ENCODE measurements at regions not wholly inside any gene's neighbourhood (a gene's known extent, or its start where the extent isn't known, plus 50 kb on each side); places are given as distances from the start of the nearest gene placed in this dataset.

- no peak for DNase-seq (ENCODE audit: low read depth)
- no peak for TF ChIP-seq CTCF (IDR thresholded peaks at IDR 0.05; ENCODE audit: insufficient read depth, low read length, poor library complexity, severe bottlenecking)
- Histone ChIP-seq H3K36me3 (ENCODE audit: control insufficient read depth, insufficient read depth, low read length) (no peaks in the 10 kb centered on the region), H3K4me3 (ENCODE audit: low read depth, low read length) (no peak overlapping the region), H3K27me3 (ENCODE audit: control insufficient read depth, insufficient read depth, low read length) (no peaks in the 10 kb centered on the region)
Observed at GRCh38 chr2:155379494-155379893, 681.0 kb downstream of the KCNJ3 start.

GRCh38 chr2:155377931-155378444 lies 679.5 kb downstream of the KCNJ3 start:
- no peak for TF ChIP-seq CTCF (IDR thresholded peaks at IDR 0.05; ENCODE audit: insufficient read depth, low read length, poor library complexity, severe bottlenecking)
- no peaks in the 10 kb centered on the region for H3K27me3 ChIP-seq (ENCODE audit: control insufficient read depth, insufficient read depth, low read length)
- no peak overlapping the region for H3K4me3 ChIP-seq (ENCODE audit: low read depth, low read length)
- no peak for DNase-seq (ENCODE audit: low read depth)
- H3K36me3 ChIP-seq (ENCODE audit: control insufficient read depth, insufficient read depth, low read length) = no peaks in the 10 kb centered on the region

GRCh38 chr2:155377266-155377680 lies 678.8 kb downstream of the KCNJ3 start:
- H3K36me3 ChIP-seq (ENCODE audit: control insufficient read depth, insufficient read depth, low read length) = no peaks in the 10 kb centered on the region
- no peak overlapping the region for H3K4me3 ChIP-seq (ENCODE audit: low read depth, low read length)
- TF ChIP-seq CTCF (IDR thresholded peaks at IDR 0.05; ENCODE audit: insufficient read depth, low read length, poor library complexity, severe bottlenecking) = peak; percentile 8
- H3K27me3 ChIP-seq (ENCODE audit: control insufficient read depth, insufficient read depth, low read length) = no peaks in the 10 kb centered on the region
- DNase-seq (ENCODE audit: low read depth) = no peak

GRCh38 chr2:155372969-155373368 lies 674.5 kb downstream of the KCNJ3 start:
- no peak for DNase-seq (ENCODE audit: low read depth)
- Histone ChIP-seq H3K4me3 (ENCODE audit: low read depth, low read length) (no peak overlapping the region), H3K36me3 (ENCODE audit: control insufficient read depth, insufficient read depth, low read length) (no peaks in the 10 kb centered on the region), H3K27me3 (ENCODE audit: control insufficient read depth, insufficient read depth, low read length) (no peaks in the 10 kb centered on the region)
- TF ChIP-seq CTCF (IDR thresholded peaks at IDR 0.05; ENCODE audit: insufficient read depth, low read length, poor library complexity, severe bottlenecking) = no peak

- TF ChIP-seq CTCF (IDR thresholded peaks at IDR 0.05; ENCODE audit: insufficient read depth, low read length, poor library complexity, severe bottlenecking) = no peak
- DNase-seq (ENCODE audit: low read depth) = no peak
- no peak overlapping the region for H3K4me3 ChIP-seq (ENCODE audit: low read depth, low read length)
- no peaks in the 10 kb centered on the region for H3K36me3 ChIP-seq (ENCODE audit: control insufficient read depth, insufficient read depth, low read length)
- no peaks in the 10 kb centered on the region for H3K27me3 ChIP-seq (ENCODE audit: control insufficient read depth, insufficient read depth, low read length)
Observed at GRCh38 chr2:155368934-155369333, 670.4 kb downstream of the KCNJ3 start.

- Histone ChIP-seq H3K4me3 (ENCODE audit: low read depth, low read length) (no peak overlapping the region), H3K36me3 (ENCODE audit: control insufficient read depth, insufficient read depth, low read length) (no peaks in the 10 kb centered on the region), H3K27me3 (ENCODE audit: control insufficient read depth, insufficient read depth, low read length) (no peaks in the 10 kb centered on the region)
- no peak for DNase-seq (ENCODE audit: low read depth)
- no peak for TF ChIP-seq CTCF (IDR thresholded peaks at IDR 0.05; ENCODE audit: insufficient read depth, low read length, poor library complexity, severe bottlenecking)
Observed at GRCh38 chr2:155364766-155365165, 666.3 kb downstream of the KCNJ3 start.
